ENCODE measurements at regions not wholly inside any gene's neighbourhood (a gene's known extent, or its start where the extent isn't known, plus 50 kb on each side); places are given as distances from the start of the nearest gene placed in this dataset.

- TF ChIP-seq GATA3 (IDR thresholded peaks at IDR 0.05; ENCODE audit: low read depth, low read length) (no peak), GATA2 (IDR thresholded peaks at IDR 0.05; ENCODE audit: low read depth, low read length) (no peak)
Measured at GRCh38 chr18:1480309-1480708, 575.6 kb downstream of the ADCYAP1 start.

- TF ChIP-seq GATA2 (IDR thresholded peaks at IDR 0.05; ENCODE audit: low read depth, low read length) (no peak), GATA3 (IDR thresholded peaks at IDR 0.05; ENCODE audit: low read depth, low read length) (no peak)
Measured at GRCh38 chr18:1481577-1481976, 576.9 kb downstream of the ADCYAP1 start.

- no peak for TF ChIP-seq GATA3 (IDR thresholded peaks at IDR 0.05; ENCODE audit: low read depth, low read length)
- TF ChIP-seq GATA2 (IDR thresholded peaks at IDR 0.05; ENCODE audit: low read depth, low read length), result no peak
Measured at GRCh38 chr18:1483385-1483784, 578.7 kb downstream of the ADCYAP1 start.

DNA sequence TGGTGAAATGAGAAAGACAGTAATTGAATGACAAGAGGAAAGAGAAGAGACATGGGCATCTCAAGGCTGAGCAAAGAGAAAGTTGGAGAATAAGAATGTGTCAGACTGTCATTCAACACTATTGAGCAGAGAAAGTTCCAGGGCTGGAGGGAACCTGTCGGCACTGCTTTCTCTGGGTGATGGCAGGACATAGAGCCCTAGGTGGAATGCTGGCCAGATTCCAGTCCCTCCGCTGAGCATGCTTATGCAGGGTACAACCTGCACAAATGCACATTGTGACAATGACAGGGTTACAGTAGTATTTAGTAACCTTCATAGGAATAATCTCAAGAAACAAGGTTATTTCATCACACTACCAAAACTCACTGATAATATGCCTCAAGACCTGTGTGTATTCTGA lies 582.8 kb downstream of the ADCYAP1 start:
- no peak for TF ChIP-seq GATA2 (IDR thresholded peaks at IDR 0.05; ENCODE audit: low read depth, low read length)

DNA sequence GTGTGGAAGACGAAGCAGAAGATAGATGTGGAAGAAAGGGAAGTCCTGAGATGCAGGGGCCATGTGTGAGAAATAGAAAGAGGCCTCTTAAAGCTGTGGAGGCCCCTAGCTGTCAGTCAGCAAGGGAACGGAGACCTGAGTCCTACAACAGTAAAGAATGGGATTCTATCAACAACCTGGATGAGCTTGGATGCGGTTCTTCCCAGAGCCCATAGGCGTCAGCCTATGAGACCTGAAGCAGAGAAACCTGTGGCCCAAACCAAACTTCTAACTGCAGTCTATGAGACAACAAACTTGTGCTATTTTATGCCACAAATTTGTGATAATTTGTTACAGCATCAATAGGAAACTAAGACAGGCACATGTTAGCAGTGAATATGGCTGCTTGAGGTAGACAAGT lies 583.7 kb downstream of the ADCYAP1 start:
- TF ChIP-seq GATA3 (IDR thresholded peaks at IDR 0.05; ENCODE audit: low read depth, low read length), result no peak
- no peak for TF ChIP-seq GATA2 (IDR thresholded peaks at IDR 0.05; ENCODE audit: low read depth, low read length)

DNA sequence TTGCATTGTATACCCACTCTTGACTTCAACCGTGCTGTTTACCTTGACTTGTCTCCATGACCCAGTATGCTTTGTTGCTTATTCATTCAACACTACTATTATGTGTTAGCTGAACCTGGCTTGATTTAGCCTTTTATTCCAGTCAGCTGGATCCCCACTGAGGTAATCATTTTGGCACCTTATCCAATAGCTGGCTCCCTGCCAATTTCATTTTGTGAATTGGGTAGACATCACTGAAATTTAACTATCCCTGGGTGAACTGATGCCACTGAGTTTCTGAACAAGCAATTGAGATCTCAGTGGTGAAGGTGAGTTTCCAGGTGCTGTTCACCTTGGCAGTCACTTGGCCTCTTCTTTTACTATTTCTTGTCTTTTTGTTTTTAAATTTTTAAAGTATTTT lies 584.3 kb downstream of the ADCYAP1 start:
- TF ChIP-seq GATA2 (IDR thresholded peaks at IDR 0.05; ENCODE audit: low read depth, low read length) (no peak), GATA3 (IDR thresholded peaks at IDR 0.05; ENCODE audit: low read depth, low read length) (no peak)

- no peak for TF ChIP-seq GATA3 (IDR thresholded peaks at IDR 0.05; ENCODE audit: low read depth, low read length)
- TF ChIP-seq GATA2 (IDR thresholded peaks at IDR 0.05; ENCODE audit: low read depth, low read length), result no peak
Measured at GRCh38 chr18:1495387-1495786, 590.7 kb downstream of the ADCYAP1 start.

DNA sequence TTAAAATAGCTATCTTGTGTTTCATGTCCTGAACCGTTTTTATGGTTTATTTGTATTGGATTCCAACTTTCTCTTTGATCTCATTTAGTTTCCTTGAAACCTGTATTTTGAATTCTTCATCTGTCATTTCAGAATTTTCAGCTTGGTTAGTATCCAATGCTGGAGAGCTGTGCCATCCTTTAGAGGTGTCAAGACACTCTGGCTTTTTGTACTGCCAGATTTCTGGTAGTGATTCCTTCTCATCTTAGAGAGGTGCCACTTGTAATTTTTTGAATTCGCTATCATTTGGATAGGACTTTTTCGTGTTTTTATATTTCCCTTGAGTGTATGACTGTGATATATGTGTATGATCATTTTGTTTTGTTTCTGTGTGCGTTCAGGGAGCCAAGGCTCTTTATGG lies 591.4 kb downstream of the ADCYAP1 start:
- TF ChIP-seq GATA3 (IDR thresholded peaks at IDR 0.05; ENCODE audit: low read depth, low read length) (no peak), GATA2 (IDR thresholded peaks at IDR 0.05; ENCODE audit: low read depth, low read length) (no peak)

GRCh38 chr18:1498216-1498615 lies 593.5 kb downstream of the ADCYAP1 start:
- TF ChIP-seq GATA2 (IDR thresholded peaks at IDR 0.05; ENCODE audit: low read depth, low read length) (no peak), GATA3 (IDR thresholded peaks at IDR 0.05; ENCODE audit: low read depth, low read length) (no peak)

GRCh38 chr18:1499265-1499664 lies 594.6 kb downstream of the ADCYAP1 start:
- TF ChIP-seq GATA3 (IDR thresholded peaks at IDR 0.05; ENCODE audit: low read depth, low read length) (no peak), GATA2 (IDR thresholded peaks at IDR 0.05; ENCODE audit: low read depth, low read length) (no peak)

DNA sequence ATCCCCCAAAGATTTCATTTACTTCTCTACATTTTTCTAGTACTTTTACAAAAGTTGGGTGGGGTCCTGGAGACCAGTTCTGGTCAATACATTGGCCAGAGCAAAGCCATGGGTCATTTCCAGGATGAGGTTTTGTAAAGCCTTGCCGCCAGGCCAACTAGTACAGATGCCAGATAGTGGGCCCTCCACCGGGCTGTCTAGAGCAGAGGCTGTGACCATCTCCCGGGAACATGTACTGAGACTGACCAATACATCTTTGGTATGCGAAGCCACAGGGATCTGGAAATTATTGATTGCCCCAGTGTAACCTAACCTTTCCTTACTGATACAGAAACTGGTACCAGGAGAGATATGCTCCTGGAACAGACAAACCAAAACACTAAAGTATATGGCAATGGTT lies 599.2 kb downstream of the ADCYAP1 start:
- no peak for TF ChIP-seq GATA2 (IDR thresholded peaks at IDR 0.05; ENCODE audit: low read depth, low read length)
- TF ChIP-seq GATA3 (IDR thresholded peaks at IDR 0.05; ENCODE audit: low read depth, low read length), result no peak

GRCh38 chr18:1505856-1506255 lies 601.2 kb downstream of the ADCYAP1 start:
- TF ChIP-seq GATA2 (IDR thresholded peaks at IDR 0.05; ENCODE audit: low read depth, low read length) (no peak), GATA3 (IDR thresholded peaks at IDR 0.05; ENCODE audit: low read depth, low read length) (no peak)

DNA sequence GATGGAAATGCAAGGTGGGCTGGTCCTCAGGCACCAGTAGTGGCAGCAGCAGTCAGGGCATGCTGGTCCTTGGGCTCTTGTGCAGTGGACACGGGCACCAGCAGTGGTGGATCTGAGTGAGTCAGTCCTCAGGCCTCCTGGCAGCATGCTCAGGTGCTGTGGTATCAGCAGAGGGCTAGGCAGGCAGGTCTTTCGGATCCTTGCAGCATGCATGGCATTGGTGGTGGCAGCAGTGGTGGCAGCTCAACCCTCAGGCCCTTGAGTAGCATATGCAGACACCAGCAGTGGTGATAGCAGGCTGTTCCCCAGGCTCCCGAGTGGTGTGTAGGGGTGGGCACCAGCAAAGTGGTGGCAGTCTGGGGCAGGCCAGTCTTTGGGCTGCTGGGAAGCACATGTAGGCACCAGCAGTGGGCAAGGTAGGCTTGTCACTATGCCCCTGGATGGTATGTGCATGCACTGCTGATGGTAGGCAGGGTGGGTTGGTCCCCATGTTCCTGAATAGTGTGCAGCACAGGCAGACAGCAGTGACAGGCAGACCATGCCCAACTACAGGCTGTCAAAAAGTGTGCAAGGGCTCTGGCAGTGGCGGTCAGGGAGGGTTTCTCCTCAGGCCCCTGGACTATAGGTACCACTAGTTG lies 606.0 kb downstream of the ADCYAP1 start:
- no peak for TF ChIP-seq GATA3 (IDR thresholded peaks at IDR 0.05; ENCODE audit: low read depth, low read length)
- TF ChIP-seq GATA2 (IDR thresholded peaks at IDR 0.05; ENCODE audit: low read depth, low read length), result no peak

- TF ChIP-seq GATA2 (IDR thresholded peaks at IDR 0.05; ENCODE audit: low read depth, low read length) (no peak), GATA3 (IDR thresholded peaks at IDR 0.05; ENCODE audit: low read depth, low read length) (no peak)
Measured at GRCh38 chr18:1511619-1512311, 607.1 kb downstream of the ADCYAP1 start.

DNA sequence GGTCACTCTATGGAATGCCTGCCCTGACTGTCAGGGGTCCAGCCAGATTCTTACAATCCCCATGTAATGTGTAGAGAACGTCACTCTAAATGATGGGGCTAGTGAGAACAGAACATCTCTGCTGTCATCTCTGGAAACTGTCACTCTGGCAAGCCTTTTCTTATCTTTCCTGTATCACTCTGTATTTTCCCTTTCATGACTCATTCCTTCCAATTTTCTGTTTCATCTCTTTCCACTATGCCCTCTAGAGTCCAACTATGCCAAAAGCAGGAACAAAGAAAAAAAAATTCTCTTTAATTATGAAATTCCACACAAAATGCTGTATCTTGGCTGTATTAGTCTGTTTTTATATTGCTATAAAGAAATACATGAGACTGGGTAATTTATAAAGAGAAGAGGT lies 608.8 kb downstream of the ADCYAP1 start:
- no peak for TF ChIP-seq GATA2 (IDR thresholded peaks at IDR 0.05; ENCODE audit: low read depth, low read length)
- TF ChIP-seq GATA3 (IDR thresholded peaks at IDR 0.05; ENCODE audit: low read depth, low read length), result no peak
